Thoracic aorta (tissue), 2 donors: ENCODE measurements at regions not wholly inside any gene's neighbourhood (a gene's known extent, or its start where the extent isn't known, plus 50 kb on each side); places are given as distances from the start of the nearest gene placed in this dataset.

Experiments used
- ATAC-seq: fragments of 150-250 bp; one replicate; pipeline ENCODE4 v1.8.0; 2017; ENCODE audit warnings: low read depth; ENCODE audit not compliant: insufficient number of reproducible peaks, low FRiP score
- DNase-seq: peaks from one replicate; pipeline ENCODE4 v3.0.0-alpha.2; 2020; ENCODE audit warnings: low spot score
- H3K27ac ChIP-seq, 2 donors: fragments of 200-600 bp; sonication (generic); 1 replicate in 1 of 2; 2 replicates in 1 of 2; pipeline ENCODE4 v1.5.1; 2016; ENCODE audit warnings: mild to moderate bottlenecking in 2 of 2, moderate library complexity in 2 of 2
- H3K27me3 ChIP-seq: fragments of 200-600 bp; sonication (generic); replicated peaks from 2 replicates; pipeline ENCODE4 v1.6.0; 2016; ENCODE audit warnings: mild to moderate bottlenecking; ENCODE audit not compliant: insufficient read depth
- H3K36me3 ChIP-seq: fragments of 200-600 bp; sonication (generic); one replicate; pipeline ENCODE4 v1.5.1; 2016
- H3K4me1 ChIP-seq, 2 donors: fragments of 200-600 bp; sonication (generic); 1 replicate in 1 of 2; 2 replicates in 1 of 2; pipeline versions ENCODE4 v1.5.1 to v1.6.0; 2016; ENCODE audit warnings: low read depth in 2 of 2, mild to moderate bottlenecking in 1 of 2; ENCODE audit not compliant: control insufficient read depth in 1 of 2
- H3K4me3 ChIP-seq: fragments of 200-600 bp; sonication (generic); 2 replicates; pipeline ENCODE4 v1.5.1; 2016; ENCODE audit warnings: mild to moderate bottlenecking
- H3K9me3 ChIP-seq: fragments of 200-600 bp; sonication (generic); 2 replicates; pipeline ENCODE4 v1.5.1; 2016
- TF ChIP-seq, protein P1 (sequence below): fragments of 200-600 bp; sonication (generic); IDR thresholded peaks from one replicate; pipeline ENCODE4 v1.5.1; 2019; ENCODE audit warnings: antibody characterized with exemption

DNA sequence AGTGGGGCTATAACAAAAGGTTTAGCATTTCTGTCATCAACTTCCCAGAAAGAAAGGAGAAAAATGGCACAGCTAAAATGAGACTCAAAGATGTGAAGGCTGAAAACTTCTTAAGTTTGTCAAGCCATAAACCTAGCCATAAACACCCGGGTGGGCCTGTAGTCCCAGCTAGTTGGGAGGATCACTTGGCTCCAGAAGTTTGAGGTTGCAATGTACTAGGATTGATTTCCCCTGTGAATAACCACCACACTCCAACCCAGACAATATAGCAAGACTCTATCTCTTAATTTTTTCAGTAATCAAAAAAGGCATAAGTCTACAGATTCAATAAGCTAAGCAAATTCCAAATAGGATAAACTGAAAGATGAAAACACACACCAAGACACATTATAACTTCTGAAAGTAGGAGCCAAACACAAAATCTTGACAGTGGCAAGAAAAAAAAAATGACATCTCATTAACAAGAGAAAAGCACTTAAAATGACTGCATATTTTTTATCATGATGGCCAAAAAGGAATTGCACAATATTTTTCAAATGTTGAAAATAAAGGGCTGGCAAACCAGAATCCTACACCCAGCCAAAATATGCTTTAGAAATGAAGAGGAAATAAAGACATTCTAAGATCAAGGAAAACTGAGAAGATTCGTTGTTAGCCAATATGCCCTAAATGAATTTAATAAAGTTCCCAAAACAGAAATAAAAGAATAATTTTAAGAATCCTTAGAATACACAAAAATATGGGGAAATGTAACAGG is 308.4 kb downstream of the BRINP1 start:
- H3K36me3 ChIP-seq, result no peaks in the 10 kb centered on the region
- peaks cover 0 to 7% of the 10 kb centered on the region in 2 donors for H3K4me1 ChIP-seq
- no peak overlapping the region for H3K27ac ChIP-seq
- ATAC-seq (no peak), DNase-seq (no peak)
- no peaks in the 10 kb centered on the region for H3K27me3 ChIP-seq
- TF ChIP-seq, protein P1, sequence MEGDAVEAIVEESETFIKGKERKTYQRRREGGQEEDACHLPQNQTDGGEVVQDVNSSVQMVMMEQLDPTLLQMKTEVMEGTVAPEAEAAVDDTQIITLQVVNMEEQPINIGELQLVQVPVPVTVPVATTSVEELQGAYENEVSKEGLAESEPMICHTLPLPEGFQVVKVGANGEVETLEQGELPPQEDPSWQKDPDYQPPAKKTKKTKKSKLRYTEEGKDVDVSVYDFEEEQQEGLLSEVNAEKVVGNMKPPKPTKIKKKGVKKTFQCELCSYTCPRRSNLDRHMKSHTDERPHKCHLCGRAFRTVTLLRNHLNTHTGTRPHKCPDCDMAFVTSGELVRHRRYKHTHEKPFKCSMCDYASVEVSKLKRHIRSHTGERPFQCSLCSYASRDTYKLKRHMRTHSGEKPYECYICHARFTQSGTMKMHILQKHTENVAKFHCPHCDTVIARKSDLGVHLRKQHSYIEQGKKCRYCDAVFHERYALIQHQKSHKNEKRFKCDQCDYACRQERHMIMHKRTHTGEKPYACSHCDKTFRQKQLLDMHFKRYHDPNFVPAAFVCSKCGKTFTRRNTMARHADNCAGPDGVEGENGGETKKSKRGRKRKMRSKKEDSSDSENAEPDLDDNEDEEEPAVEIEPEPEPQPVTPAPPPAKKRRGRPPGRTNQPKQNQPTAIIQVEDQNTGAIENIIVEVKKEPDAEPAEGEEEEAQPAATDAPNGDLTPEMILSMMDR, result no peak
- H3K9me3 ChIP-seq, result no peaks in the 10 kb centered on the region
- no peak overlapping the region for H3K4me3 ChIP-seq

DNA sequence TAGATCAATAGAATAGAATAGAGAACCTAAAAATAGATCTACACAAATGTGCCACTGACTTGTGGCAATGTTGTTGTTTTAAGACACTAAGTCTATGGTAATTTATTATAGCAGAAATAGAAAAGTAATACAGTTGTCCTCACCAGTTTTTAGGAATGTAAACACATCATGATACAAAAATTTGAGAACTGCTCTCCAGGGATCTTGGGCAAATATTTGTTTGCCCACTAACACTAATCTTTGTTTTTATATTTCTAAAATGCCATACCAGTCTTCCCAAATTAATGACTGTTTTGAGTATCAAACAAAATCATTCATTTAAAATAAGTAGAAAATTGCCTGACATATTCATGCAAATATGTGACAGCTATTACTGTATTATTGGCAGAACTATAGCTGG is 297.6 kb downstream of the BRINP1 start:
- Histone ChIP-seq H3K36me3 (no peaks in the 10 kb centered on the region), H3K9me3 (no peaks in the 10 kb centered on the region), H3K4me3 (no peak overlapping the region), H3K27ac (no peak overlapping the region), H3K4me1 (peaks cover 5 to 9% of the 10 kb centered on the region in 2 donors), H3K27me3 (no peaks in the 10 kb centered on the region)
- DNase-seq (no peak), ATAC-seq (no peak)
- TF ChIP-seq, protein P1, result no peak

DNA sequence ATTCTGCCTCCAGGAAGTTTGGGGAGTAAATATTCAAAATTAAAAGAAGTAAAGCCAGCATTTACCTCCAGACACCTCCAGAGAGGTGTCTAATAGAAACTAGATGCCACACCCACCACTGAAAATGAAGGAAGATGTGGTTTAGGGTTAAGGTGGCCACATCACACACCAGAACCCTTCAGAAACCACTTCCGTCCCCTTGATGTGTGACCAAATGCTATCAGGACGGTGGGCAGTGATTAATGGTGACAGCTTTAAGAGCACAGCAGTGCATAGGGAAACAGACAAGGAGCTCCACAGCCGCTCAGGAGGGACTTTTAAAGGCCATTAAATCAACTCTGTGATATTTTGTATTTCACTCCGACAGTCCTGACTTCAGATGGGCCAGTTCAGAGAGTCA is 295.2 kb downstream of the BRINP1 start:
- Histone ChIP-seq H3K36me3 (no peaks in the 10 kb centered on the region), H3K9me3 (no peaks in the 10 kb centered on the region), H3K27ac (no peak overlapping the region), H3K4me1 (peaks cover 5 to 9% of the 10 kb centered on the region in 2 donors), H3K27me3 (no peaks in the 10 kb centered on the region), H3K4me3 (no peak overlapping the region)
- ATAC-seq (no peak), DNase-seq (no peak)
- TF ChIP-seq, protein P1, result no peak

DNA sequence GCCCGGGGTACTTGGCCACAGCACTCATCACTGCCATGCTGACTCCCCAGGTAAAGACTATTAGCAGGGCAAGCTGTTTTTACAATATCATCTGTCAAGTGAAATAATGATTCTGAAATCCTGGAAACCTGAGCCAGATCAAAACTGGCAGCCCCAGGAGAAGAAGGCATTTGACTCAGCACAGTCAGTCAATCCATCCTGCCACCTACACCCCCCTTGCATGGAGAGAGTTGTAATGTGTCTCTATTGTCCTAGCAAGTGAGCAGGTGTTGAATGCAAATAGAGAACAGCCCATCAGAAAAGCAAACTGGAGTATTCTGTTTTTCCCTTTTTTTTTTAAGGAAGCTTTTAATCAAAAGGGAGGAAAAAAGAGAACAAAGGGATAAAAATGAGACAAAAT is 291.2 kb downstream of the BRINP1 start:
- no peaks in the 10 kb centered on the region for H3K9me3 ChIP-seq
- no peaks in the 10 kb centered on the region for H3K4me1 ChIP-seq
- ATAC-seq, result no peak
- TF ChIP-seq, protein P1, result no peak
- H3K36me3 ChIP-seq, result no peaks in the 10 kb centered on the region
- no peak overlapping the region for H3K4me3 ChIP-seq
- DNase-seq, result no peak
- H3K27ac ChIP-seq, result no peak overlapping the region
- no peaks in the 10 kb centered on the region for H3K27me3 ChIP-seq

DNA sequence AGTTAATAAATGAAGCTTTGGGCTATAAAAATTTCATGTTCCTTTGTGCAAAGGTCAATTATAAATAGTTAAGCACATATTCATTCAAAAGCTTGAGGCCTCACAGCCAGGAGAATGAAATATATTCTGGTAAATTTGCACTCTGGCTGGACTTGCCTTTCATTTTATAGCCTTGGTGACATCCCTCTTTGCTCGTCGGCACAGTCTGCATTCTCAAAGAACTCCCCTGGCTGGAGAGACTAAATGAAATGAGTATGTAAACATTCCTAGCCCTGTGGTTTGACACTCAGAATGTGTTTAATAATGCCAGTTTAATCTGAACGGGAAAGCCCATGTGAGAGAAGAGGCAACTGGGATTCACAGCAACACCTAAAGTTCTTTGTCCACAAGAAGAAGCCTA is 285.6 kb downstream of the BRINP1 start:
- DNase-seq (no peak), ATAC-seq (no peak)
- H3K4me1 ChIP-seq, result no peaks in the 10 kb centered on the region
- H3K4me3 ChIP-seq, result no peak overlapping the region
- H3K27me3 ChIP-seq, result no peaks in the 10 kb centered on the region
- H3K9me3 ChIP-seq, result no peaks in the 10 kb centered on the region
- TF ChIP-seq, protein P1, result no peak
- H3K27ac ChIP-seq, result no peak overlapping the region
- no peaks in the 10 kb centered on the region for H3K36me3 ChIP-seq
